ENCODE measurements at regions not wholly inside any gene's neighbourhood (a gene's known extent, or its start where the extent isn't known, plus 50 kb on each side); places are given as distances from the start of the nearest gene placed in this dataset.

- no peaks in the 10 kb centered on the region for H3F3A ChIP-seq (ENCODE audit: insufficient read depth, low read length)
- no peaks in the 10 kb centered on the region for H4K20me1 ChIP-seq (ENCODE audit: insufficient read depth, low read length)
- TF ChIP-seq CTCF (IDR thresholded peaks at IDR 0.05; ENCODE audit: low read length): no peak
- TF ChIP-seq EZH2 (IDR thresholded peaks at IDR 0.05; ENCODE audit: borderline replicate concordance, low read length): no peak
- no peaks in the 10 kb centered on the region for H3K4me1 ChIP-seq (ENCODE audit: insufficient read depth, low read length, severe bottlenecking)
- no peaks in the 10 kb centered on the region for H3K9me3 ChIP-seq (ENCODE audit: low read length)
- no peaks in the 10 kb centered on the region for H3K36me3 ChIP-seq (ENCODE audit: insufficient read depth, low read length)
- no peak overlapping the region for H3K9ac ChIP-seq (ENCODE audit: low read length)
- H3K79me2 ChIP-seq (ENCODE audit: insufficient read depth, low read length): no peaks in the 10 kb centered on the region
- no peaks in the 10 kb centered on the region for H3K27me3 ChIP-seq (ENCODE audit: insufficient read depth, low read length)
- H2AFZ ChIP-seq (ENCODE audit: low read length): no peak overlapping the region
- no peak overlapping the region for H3K4me2 ChIP-seq (ENCODE audit: low read length)
- H3K27ac ChIP-seq (ENCODE audit: low read depth, low read length, poor library complexity, severe bottlenecking): no peak overlapping the region
- no peak overlapping the region for H3K4me3 ChIP-seq (ENCODE audit: low read depth, low read length, poor library complexity, severe bottlenecking)
- no peaks in the 10 kb centered on the region for H3K9me2 ChIP-seq (ENCODE audit: low read depth, low read length)
These were observed 388.1 kb downstream of the SLC4A3 start for GRCh38 chr2:220015576-220015975.

GRCh38 chr2:220025207-220025606, 397.8 kb downstream of the SLC4A3 start:
- Histone ChIP-seq H3K4me2 (ENCODE audit: low read length) (no peak overlapping the region), H3K9me3 (ENCODE audit: low read length) (no peaks in the 10 kb centered on the region), H3K27me3 (ENCODE audit: insufficient read depth, low read length) (no peaks in the 10 kb centered on the region), H3K36me3 (ENCODE audit: insufficient read depth, low read length) (no peaks in the 10 kb centered on the region), H3K4me1 (ENCODE audit: insufficient read depth, low read length, severe bottlenecking) (no peaks in the 10 kb centered on the region), H3K27ac (ENCODE audit: low read depth, low read length, poor library complexity, severe bottlenecking) (no peak overlapping the region), H3K9ac (ENCODE audit: low read length) (no peak overlapping the region), H4K20me1 (ENCODE audit: insufficient read depth, low read length) (no peaks in the 10 kb centered on the region), H3K4me3 (ENCODE audit: low read depth, low read length, poor library complexity, severe bottlenecking) (no peak overlapping the region), H3K79me2 (ENCODE audit: insufficient read depth, low read length) (no peaks in the 10 kb centered on the region), H2AFZ (ENCODE audit: low read length) (no peak overlapping the region), H3K9me2 (ENCODE audit: low read depth, low read length) (no peaks in the 10 kb centered on the region), H3F3A (ENCODE audit: insufficient read depth, low read length) (no peaks in the 10 kb centered on the region)
- no peak for TF ChIP-seq CTCF (IDR thresholded peaks at IDR 0.05; ENCODE audit: low read length)
- no peak for TF ChIP-seq EZH2 (IDR thresholded peaks at IDR 0.05; ENCODE audit: borderline replicate concordance, low read length)

- Histone ChIP-seq H3K9me2 (ENCODE audit: low read depth, low read length) (no peaks in the 10 kb centered on the region), H3K9me3 (ENCODE audit: low read length) (no peaks in the 10 kb centered on the region), H3K4me1 (ENCODE audit: insufficient read depth, low read length, severe bottlenecking) (no peaks in the 10 kb centered on the region), H3K79me2 (ENCODE audit: insufficient read depth, low read length) (no peaks in the 10 kb centered on the region), H3K36me3 (ENCODE audit: insufficient read depth, low read length) (no peaks in the 10 kb centered on the region), H3F3A (ENCODE audit: insufficient read depth, low read length) (no peaks in the 10 kb centered on the region), H3K9ac (ENCODE audit: low read length) (no peak overlapping the region), H3K4me2 (ENCODE audit: low read length) (no peak overlapping the region), H3K27ac (ENCODE audit: low read depth, low read length, poor library complexity, severe bottlenecking) (no peak overlapping the region), H3K4me3 (ENCODE audit: low read depth, low read length, poor library complexity, severe bottlenecking) (no peak overlapping the region), H2AFZ (ENCODE audit: low read length) (no peak overlapping the region), H4K20me1 (ENCODE audit: insufficient read depth, low read length) (no peaks in the 10 kb centered on the region), H3K27me3 (ENCODE audit: insufficient read depth, low read length) (no peaks in the 10 kb centered on the region)
- no peak for TF ChIP-seq CTCF (IDR thresholded peaks at IDR 0.05; ENCODE audit: low read length)
- no peak for TF ChIP-seq EZH2 (IDR thresholded peaks at IDR 0.05; ENCODE audit: borderline replicate concordance, low read length)
These were observed 401.6 kb downstream of the SLC4A3 start for GRCh38 chr2:220029013-220029412.

Measured in OCI-LY1 (cell line).